IPS-NIHi7 (cell line): ENCODE measurements at regions not wholly inside any gene's neighbourhood (a gene's known extent, or its start where the extent isn't known, plus 50 kb on each side); places are given as distances from the start of the nearest gene placed in this dataset.
"Not testable (repeated sequence)": the region's sequence is repeated elsewhere in the genome, so short reads cannot be mapped to it uniquely, and the experiment has no call there.

Experiments used
- DNase-seq: peaks from one replicate; pipeline ENCODE4 v3.0.0; 2012; ENCODE audit warnings: mixed read lengths; ENCODE audit errors: extremely low spot score

DNA sequence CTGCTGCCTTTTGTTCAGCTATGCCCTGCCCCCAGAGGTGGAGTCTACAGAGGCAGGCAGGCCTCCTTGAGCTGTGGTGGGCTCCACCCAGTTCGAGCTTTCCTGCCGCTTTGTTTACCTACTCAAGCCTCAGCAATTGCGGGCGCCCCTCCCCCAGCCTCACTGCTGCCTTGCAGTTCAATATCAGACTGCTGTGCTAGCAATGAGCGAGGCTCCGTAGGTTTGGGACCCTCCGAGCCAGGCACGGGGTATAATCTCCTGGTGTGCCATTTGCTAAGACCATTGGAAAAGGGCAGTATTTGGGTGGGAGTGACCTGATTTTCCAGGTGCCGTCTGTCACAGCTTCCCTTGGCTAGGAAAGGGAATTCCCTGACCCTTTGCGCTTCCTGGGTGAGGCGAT is 51.9 kb downstream of the DIPK2A start:
- DNase-seq, result not testable (repeated sequence)

DNA sequence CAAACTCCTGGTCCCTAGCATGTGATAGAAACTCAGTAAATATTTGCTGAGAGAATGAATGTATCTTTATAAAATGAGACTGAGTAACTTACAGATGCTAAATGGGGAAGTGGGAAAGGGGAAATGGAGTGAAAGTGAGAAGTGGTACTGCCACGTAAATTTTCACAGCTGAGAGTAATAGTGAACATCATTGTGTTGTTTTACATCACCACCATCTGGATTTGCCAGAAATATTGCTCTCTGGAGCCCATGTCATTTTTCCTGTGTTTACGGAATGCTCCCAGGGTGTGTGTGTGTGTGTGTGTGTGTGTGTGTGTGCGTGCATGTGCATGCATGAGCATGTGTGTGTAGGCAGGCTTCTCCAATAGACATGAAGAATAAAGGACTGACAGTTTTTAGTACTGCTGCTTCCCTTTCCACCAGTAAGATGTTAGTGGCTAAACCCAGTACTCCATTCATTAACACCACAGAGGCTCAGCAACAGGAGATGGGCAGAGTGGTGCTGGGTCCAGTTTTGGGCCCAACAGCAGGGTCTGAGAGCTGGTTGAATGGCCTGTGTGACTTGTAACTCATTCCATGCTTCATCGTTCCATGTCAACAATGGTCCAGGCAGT is 57.3 kb downstream of the DIPK2A start:
- DNase-seq, result no peak

DNA sequence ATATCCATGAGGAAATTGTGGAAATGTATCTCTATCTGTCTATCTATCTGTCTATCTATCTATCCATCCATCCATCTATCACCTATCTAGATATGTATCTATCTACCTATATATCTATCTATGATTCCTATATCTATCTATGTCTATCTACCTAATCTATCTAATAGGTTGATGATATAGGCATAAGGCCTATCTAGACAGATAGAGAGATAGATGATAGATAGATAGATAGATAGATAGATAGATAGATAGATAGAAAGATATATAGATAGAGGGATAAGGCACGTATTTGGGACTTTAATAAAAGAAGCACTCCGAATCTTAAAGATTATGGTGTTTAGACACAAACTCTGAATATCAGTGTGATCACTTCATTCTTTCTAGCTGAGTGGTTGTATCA is 58.1 kb downstream of the DIPK2A start:
- no peak for DNase-seq

DNA sequence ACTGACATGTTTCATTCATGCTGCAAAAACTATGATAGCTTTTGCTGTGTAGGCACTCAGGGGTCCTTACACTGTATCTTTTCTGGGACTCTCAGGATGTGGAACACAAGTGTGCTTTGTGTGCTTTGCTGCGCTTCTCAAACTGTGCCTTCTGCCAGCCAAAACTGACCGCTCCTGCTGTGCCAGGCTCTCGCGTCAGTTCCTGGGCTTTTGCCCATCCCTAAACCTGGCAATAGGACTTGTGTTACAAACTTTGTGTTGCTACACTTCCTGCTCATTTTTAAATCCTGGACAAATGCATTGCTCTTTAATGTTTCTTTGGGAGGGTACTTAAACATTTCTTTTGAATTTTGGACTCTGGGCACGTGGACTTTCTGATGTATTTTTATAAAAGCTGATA is 60.3 kb downstream of the DIPK2A start:
- DNase-seq, result no peak

DNA sequence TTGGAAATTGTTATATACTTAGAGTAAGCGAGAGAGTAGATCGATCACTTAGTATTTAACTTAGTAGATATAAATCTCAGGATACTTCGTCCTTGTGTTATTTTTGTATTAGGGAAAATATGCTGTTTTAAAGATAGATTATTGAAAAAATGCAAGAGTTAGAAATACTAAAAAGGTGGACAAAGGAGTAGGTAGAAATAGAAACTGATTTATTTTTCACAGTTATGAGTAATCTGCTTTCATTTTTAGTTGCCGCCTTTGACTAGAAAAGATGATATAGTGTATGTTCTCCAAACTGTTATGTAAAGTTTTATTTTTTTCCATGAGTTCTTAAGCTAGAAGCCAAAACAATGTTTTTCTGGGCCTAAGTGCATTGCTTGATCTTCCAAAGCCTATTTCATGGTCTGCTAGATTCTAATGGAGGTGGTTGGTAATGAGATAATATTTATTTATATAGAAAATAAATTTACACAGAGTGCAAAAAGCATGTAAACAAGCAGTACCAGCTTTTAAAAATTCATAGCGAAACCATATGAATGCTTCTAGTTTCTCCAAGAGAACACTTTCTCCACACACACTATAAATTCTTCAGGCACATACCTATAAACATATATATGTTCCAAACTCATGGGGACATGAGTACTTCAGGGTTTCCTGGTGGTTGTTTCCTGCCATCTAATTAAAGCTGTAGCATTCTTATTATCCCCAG is 61.1 kb downstream of the DIPK2A start:
- DNase-seq, result no peak

DNA sequence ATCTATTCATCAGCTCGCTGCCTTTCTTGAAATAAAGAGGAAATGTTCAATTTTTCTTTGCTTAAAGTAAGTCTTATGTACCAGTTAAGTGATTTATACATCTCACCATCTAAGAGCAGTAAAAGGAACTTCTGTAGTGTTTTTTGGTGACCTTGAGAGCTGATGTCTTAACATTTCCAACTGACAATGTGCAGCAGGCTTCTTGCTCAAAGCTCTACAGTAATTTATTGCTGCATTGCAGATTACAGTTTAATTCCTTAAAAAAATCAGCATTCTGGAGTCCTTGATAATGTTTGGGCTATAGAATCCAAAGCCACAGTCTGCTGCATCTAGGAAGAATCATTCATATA is 61.6 kb downstream of the DIPK2A start:
- DNase-seq, result no peak

DNA sequence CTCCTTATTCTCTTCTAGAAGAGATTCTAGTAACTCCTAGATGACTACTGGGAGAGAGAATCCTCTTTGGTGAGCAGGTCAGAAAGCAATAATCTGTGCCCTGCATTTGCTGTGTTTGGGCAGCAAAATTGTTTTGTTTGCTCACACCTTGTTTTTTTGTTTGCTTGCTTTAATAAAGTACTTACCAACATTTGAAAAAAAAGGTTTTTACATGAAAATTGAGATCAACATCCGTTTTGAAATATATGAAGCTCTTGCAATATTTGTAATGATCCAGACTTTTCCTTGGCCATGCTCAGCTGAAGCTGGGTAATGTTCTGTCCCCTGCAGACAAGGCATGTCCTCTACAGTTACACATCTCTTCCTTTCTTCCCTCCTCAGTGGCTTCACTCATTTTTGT is 62.2 kb downstream of the DIPK2A start:
- DNase-seq, result no peak

DNA sequence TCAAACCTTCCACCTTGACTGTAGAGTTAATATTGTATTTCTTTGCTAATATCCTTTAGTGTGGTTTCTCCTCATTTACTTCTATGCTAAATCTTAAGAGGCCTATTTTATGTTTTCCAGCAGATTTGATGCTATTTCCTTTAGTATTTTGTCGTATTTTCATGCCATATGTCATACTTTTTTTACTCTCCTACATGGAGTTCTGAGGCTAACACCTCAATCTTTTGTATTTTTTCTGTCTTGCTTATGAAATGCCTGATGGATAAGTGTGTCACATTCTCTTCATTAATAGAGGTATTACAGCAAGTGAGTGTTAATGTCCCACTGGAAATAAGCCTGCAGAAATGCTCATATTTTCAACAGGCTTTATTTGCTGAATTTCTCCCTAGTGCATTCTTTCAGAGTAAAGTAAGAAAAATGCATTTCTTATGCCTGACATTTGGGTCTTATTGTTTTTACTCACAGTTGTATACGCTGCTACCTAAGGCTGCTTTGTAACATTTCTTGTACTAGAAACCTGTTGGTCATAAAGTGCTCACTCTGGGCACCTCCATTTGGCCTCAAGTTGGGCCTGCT is 63.2 kb downstream of the DIPK2A start:
- DNase-seq, result no peak

DNA sequence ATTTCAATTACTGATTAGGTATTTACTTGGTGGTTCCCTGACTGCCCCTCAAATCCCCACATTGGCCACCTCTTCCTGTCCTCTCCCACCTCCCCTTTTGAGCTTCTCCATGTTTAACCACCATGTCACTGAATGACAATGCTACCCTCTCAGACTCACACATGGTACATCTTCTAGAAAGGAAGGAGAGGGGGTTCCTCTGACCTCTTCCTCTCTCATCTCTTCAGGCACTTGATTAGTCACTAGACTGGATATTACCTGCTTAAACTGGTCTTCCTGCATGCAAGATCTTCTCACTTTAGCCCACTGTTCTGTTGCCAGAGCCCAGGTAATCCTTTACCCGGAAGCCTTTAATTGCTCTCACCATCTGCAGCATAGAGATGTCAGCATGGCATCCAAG is 64.9 kb downstream of the DIPK2A start:
- no peak for DNase-seq

DNA sequence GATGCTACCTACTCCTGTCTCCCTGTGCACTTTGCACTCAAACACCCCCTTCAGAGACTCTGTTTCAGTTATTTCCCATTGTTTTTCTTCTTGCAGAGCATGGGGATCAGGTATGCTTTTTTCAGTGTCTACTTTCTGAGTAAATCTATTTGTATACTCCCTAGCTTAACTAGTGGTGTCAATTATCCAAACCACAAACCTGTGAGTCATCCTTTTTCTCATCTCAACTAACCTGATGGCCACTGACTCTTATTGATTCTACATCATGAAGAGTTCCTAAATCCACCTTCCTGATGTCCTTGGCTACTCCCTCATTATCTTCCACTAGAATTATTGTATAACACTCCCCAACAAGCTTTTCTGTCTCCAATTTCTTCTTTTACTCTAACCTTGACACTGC is 68.0 kb downstream of the DIPK2A start:
- DNase-seq, result no peak

DNA sequence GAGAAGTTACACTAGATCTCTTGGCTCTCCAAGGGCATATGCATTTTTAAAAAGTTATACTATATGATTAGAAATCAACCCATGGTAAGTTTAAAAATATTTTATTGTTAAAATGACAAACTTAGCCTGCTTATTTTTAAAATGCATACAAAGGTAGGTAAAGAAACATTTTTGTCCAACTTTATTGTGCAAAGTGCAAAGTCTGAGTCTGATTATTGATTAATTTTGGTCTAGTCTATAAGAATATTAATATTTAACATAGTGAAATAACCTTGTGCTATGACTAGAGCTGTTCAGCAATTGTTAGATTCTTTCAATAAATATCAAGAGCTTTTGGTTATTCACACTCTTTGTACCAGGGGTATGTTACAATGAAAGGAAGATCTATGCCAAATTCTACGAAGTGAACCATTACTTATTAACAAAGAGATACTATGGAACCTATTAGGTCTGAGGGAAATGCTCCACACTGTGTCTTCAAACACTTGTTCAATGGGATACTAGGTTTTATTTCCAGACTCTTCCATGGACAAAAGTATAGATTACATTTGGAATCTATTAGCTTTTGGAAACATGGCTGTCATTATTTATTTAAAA is 70.4 kb downstream of the DIPK2A start:
- no peak for DNase-seq

DNA sequence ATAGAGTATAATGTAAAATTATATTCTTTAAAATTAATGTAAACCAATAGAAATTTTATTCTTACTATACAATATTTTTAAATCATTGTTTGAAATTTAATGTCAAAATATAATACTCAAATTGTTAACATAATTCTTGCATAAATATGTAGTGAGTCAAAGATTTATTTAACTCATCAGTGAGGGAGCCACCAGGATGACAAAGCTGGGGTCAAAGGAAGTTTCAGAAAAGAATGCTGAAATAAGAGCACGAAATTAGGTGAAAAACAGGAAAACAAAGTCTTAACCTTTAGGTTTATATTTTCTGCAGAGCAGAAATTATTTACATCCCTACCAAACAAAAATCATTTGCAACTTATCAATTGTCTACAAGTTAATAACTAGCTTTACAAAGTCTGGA is 74.1 kb downstream of the DIPK2A start:
- DNase-seq, result no peak

DNA sequence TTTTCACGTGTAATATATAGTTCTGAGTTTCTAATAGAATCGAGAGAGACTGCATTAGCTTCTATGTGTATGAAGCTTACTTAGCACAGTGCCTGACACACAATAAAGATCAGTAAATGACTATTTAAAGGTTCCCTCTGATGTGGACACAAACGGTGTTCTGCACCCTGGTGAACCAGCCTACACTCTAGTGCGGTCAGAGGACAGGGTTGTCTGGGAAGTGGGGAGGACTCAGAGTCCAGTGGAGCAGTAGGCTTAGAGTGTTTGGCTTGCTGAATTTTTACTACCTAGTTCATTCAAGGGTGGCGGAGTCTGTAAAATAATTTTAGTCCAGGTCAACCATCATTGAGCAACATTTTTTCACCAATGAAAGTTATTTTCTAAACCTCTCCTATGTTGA is 77.8 kb downstream of the DIPK2A start:
- DNase-seq, result no peak

DNA sequence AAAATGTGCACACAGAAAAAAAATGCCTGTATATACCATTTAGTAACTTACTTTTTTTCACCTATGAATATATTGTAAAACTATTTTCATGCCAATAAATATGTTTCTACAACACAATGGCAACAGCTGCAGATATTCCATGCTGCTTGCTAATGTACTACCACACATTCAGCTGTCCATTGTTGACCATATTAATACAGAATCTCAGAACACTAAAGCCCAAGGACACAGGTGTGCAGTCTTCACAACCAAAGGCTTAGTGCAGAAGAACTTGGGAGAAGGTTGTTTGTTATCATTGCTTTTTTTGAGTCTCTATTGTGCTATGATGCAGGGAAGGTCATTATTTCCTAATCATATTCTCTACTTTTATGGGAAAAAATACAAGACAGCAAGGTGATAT is 79.6 kb downstream of the DIPK2A start:
- no peak for DNase-seq

DNA sequence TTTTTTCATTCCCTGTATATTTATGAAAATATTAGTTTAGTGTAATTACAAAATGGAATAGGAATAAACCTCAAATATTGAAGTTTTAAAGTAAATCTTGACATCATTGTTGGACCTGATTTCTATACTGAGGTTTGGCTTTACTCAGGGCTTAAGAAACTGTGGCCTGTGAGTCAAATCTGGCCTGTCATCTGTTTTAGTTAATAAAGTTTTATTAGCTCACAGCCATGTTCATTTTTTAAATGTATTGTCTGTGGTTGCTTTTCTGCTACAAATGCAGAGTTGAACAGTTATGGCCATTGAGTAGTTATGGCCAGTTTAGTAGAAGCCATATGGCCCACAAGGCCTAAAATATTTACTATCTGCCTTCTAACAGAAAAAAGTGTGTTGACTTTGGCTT is 80.7 kb downstream of the DIPK2A start:
- no peak for DNase-seq

DNA sequence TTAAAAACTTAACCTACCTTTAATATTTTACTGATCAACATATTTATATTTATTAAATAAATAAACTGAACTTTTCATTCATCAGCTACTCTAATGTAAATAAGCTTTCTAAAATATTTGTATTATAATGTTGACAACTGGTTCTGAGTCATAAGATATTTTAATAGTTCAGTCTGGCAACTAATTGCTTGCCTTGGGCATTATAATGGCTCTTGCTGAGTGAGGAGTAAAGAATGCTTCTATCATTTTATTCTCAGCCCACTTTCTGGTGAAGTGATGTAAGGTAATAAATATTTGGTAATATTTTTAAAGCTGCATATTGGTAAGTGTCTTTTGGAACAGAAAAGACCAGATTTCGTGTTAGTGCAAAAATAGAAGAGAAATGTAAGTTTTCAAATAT is 81.5 kb downstream of the DIPK2A start:
- DNase-seq, result no peak

DNA sequence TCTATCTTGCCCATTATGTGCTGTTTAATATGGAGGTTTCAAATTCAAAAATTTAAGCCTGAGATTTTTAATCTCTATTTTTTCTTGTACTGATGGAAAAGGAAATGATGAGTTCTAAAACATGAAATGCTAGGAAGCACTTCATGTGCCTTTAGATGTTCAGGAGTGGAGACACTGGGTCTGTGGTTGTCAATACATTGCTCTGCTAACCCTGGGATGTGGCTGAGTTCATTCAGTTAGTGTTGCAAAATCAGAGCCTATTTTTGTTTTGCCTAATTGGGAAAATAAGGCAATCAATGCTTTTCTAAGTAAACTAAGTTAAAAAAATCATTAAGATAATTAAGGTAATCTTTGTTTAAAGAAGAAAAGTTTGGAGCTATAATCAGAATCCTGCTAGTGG is 83.1 kb downstream of the DIPK2A start:
- no peak for DNase-seq

DNA sequence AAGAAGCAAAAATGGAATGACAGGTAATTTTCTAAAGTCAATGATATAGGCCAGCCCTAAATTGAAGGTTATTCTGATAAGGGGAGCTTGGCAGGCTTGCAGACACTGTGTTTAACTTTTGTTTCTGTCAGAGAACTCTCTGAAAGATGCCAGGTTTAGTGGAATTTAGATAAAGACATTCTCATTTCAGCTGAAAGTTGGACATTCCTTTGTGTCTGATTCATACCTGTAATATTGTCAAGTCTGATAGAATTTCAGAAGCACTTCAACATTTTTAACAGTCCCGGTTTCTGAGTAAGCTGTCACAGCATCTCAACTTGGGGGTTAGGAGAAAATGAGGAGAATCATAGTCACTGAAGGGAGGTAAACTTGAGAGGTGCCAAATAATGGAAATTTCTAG is 84.0 kb downstream of the DIPK2A start:
- DNase-seq, result no peak

DNA sequence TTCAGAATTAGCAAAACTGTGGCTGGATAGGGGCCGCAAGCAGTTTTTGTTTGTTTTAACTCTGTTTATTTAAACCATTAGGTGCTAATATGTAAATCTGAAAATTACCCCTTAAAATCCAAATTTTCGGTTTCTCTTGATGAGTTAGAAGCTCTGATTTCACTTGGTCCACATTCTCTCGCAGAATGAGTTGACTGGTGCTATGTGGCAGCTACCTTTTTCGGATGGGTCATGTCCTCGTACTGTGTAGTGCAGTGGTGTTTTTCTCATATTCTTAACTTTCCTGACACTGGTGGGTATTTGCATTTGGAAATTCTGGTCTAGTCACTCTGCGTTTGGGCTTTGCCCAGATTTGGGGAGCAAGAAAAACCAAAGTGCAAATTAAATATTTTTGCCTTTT is 87.1 kb downstream of the DIPK2A start:
- no peak for DNase-seq

DNA sequence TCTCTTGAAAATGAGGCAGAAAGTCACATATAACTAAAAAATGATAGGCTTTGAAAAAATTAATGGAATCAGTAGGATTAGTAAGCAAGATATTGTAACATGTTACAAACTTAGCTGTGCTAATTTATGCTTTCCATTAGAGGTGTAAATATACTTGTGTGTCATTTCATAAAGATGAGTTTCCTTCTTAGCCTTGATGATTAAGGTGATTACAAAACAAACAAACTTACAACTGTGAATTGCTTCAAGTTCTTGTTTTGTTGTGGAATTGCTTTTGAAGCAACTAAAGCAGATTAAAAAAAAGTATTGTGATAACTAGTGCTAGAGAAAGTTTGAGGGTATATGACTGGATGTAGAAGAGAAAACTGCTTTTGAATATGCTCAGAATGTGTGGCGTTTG is 87.9 kb downstream of the DIPK2A start:
- DNase-seq, result no peak

DNA sequence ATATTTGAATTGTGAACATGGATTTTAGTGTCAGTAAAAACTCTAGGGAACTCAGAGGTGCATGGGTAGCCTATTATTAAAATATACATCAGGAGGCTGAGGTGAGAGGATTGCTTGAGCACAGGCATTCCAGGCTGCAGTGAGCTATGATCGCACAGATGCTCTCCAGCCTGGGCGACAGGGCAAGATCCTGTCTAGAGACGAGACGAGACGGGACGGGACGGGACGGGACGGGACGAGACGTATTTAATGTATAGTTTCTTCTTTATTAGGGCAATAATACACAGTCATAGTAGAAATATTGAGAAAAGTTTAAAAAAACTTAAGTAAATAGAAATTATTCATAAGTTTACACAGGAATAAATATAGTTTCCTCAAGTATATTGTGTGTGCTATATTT is 89.3 kb downstream of the DIPK2A start:
- DNase-seq, result no peak

DNA sequence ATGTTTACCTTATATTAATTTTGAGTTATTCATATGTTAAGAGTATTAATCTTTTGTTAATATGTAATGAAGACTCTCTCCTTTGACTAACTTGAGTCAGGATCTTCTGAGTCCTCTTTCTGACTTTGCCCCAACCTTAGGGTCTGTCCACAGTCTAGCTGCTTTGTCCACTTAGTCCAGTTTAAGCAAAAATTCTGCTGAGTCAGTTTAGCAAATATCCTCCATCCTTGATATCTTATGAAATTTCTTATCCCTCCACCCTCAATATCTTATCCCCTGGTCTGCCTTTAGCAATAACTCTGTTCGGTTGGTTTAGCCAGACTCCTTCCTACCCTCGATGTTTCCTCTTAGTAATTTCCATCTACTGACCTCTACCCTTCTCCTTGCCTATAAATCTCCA is 91.7 kb downstream of the DIPK2A start:
- no peak for DNase-seq

DNA sequence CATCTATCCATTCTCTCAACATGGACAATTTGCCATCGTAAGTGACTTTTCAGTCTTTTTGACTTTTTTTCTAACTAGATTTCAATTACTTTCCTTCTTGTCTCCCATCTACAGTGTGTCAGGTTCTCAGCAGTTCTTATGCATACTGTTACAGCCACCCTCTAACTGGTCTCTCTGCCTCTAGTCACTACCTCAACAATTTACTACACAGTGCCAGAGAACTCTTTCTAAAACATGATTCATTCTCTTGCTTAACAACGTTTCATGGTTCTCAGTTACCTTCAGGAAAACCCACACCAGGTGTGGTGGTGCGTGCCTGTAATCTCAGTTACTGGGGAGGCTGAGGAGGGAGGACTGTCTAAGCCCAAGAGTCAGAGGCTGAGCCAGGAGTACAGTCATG is 95.4 kb downstream of the DIPK2A start:
- no peak for DNase-seq
